DND-41 (cell line): ENCODE measurements at regions not wholly inside any gene's neighbourhood (a gene's known extent, or its start where the extent isn't known, plus 50 kb on each side); places are given as distances from the start of the nearest gene placed in this dataset.

Experiments
- ATAC-seq: fragments of 200-7000 bp; cut with Tn5 transposase; 3 replicates; pipeline ENCODE4 v1.9.1; 2021; ENCODE audit warnings: low read depth; ENCODE audit not compliant: insufficient read depth
- DNase-seq: peaks from one replicate; pipeline ENCODE4 v3.0.0-alpha.2; 2020
- H2AFZ ChIP-seq: 2 replicates; pipeline ENCODE4 v1.6.0; 2012; ENCODE audit warnings: low read depth, low read length
- H3K27ac ChIP-seq: 2 replicates; pipeline ENCODE4 v1.5.1; 2012; ENCODE audit warnings: low read length, inconsistent platforms
- H3K27me3 ChIP-seq: fragments of 200-600 bp; sonication (generic); 2 replicates; pipeline ENCODE4 v1.6.0; 2012; ENCODE audit warnings: low read length, mild to moderate bottlenecking, inconsistent platforms; ENCODE audit not compliant: insufficient read depth, poor library complexity
- H3K36me3 ChIP-seq: 2 replicates; pipeline ENCODE4 v1.5.1; 2012; ENCODE audit warnings: low read length, inconsistent platforms; ENCODE audit not compliant: insufficient read depth
- H3K4me1 ChIP-seq: 2 replicates; pipeline ENCODE4 v1.5.1; 2012; ENCODE audit warnings: mild to moderate bottlenecking, low read length; ENCODE audit not compliant: insufficient read depth
- H3K4me2 ChIP-seq: 2 replicates; pipeline ENCODE4 v1.6.0; 2012; ENCODE audit warnings: mild to moderate bottlenecking, moderate library complexity, low read length, inconsistent platforms; ENCODE audit not compliant: insufficient read depth
- H3K4me3 ChIP-seq, 2 experiments: fragments of 200-600 bp in 1 of 2; shearing (Covaris generic) in 1 of 2; 2 replicates each; pipeline ENCODE4 v1.5.1; 2012 to 2016; ENCODE audit warnings: inconsistent platforms in 2 of 2, low read length in 2 of 2, mild to moderate bottlenecking in 2 of 2, low read depth in 1 of 2, moderate library complexity in 1 of 2
- H3K79me2 ChIP-seq: 2 replicates; pipeline ENCODE4 v1.6.0; 2012; ENCODE audit warnings: low read length, inconsistent platforms; ENCODE audit not compliant: insufficient read depth
- H3K9ac ChIP-seq: 2 replicates; pipeline ENCODE4 v1.6.0; 2012; ENCODE audit warnings: low read depth, mild to moderate bottlenecking, inconsistent platforms, low read length, moderate library complexity
- H3K9me3 ChIP-seq: 2 replicates; pipeline ENCODE4 v1.5.1; 2012; ENCODE audit warnings: low read length, moderate library complexity, mild to moderate bottlenecking, inconsistent platforms; ENCODE audit not compliant: insufficient read depth, severe bottlenecking
- H4K20me1 ChIP-seq: 2 replicates; pipeline ENCODE4 v1.6.0; 2012; ENCODE audit warnings: low read length; ENCODE audit not compliant: insufficient read depth
- CTCF ChIP-seq: IDR thresholded peaks from 2 replicates; pipeline ENCODE4 v1.5.1; 2012; ENCODE audit warnings: borderline replicate concordance, low read length, moderate library complexity, mild to moderate bottlenecking; ENCODE audit not compliant: poor library complexity, severe bottlenecking; ENCODE audit errors: extremely low read depth
- EZH2 ChIP-seq: IDR thresholded peaks from 3 replicates; pipeline ENCODE4 v1.6.1; 2012; ENCODE audit warnings: borderline replicate concordance, low read depth, mild to moderate bottlenecking, moderate library complexity, low read length, inconsistent platforms; ENCODE audit not compliant: severe bottlenecking

GRCh38 chr1:214954617-214954949 lies 128.0 kb upstream of the KCNK2 start:
- no peak overlapping the region for H3K4me2 ChIP-seq
- TF ChIP-seq CTCF (no peak), EZH2 (no peak)
- no peaks in the 10 kb centered on the region for H3K9me3 ChIP-seq
- H3K36me3 ChIP-seq = no peaks in the 10 kb centered on the region
- no peaks in the 10 kb centered on the region for H3K79me2 ChIP-seq
- H3K27me3 ChIP-seq = no peaks in the 10 kb centered on the region
- no peaks in the 10 kb centered on the region for H3K4me1 ChIP-seq
- DNase-seq = no peak
- H3K27ac ChIP-seq = no peak overlapping the region
- H2AFZ ChIP-seq = no peak overlapping the region
- H3K4me3 ChIP-seq = no peak overlapping the region
- ATAC-seq = no peak
- no peak overlapping the region for H3K9ac ChIP-seq
- no peaks in the 10 kb centered on the region for H4K20me1 ChIP-seq

- Histone ChIP-seq H3K79me2 (no peaks in the 10 kb centered on the region), H2AFZ (no peak overlapping the region), H3K27me3 (peaks cover 7% of the 10 kb centered on the region), H4K20me1 (no peaks in the 10 kb centered on the region), H3K9ac (no peak overlapping the region), H3K36me3 (no peaks in the 10 kb centered on the region), H3K4me1 (no peaks in the 10 kb centered on the region), H3K4me3 (no peak overlapping the region), H3K27ac (no peak overlapping the region), H3K9me3 (no peaks in the 10 kb centered on the region), H3K4me2 (no peak overlapping the region)
- TF ChIP-seq CTCF = no peak
- no peak for TF ChIP-seq EZH2
- ATAC-seq = no peak
- no peak for DNase-seq
Observed at GRCh38 chr1:214957330-214958137, 125.0 kb upstream of the KCNK2 start.

DNA sequence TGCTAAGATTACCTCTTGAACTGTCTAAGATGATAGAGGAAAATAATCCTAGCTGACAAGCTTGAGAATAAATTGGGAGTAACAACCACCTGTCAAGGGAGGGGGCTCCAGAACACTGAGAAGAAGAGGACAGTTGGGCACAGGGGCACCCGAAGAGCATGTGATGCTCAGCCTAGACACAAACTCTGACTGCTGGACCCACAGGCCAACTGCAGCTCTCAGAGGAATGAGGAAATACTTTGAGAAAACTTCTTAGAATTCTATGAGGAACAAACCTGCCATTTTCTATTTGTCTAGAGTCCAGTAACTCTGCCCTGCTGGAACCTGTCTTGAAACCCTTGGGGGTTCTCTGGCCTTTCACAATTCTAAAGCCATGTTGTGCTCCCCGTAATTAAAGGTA lies 124.1 kb upstream of the KCNK2 start:
- no peaks in the 10 kb centered on the region for H3K9me3 ChIP-seq

More for the DNA sequence above, 124.1 kb upstream of the KCNK2 start:
- no peaks in the 10 kb centered on the region for H3K4me1 ChIP-seq
- no peaks in the 10 kb centered on the region for H3K79me2 ChIP-seq
- H3K4me3 ChIP-seq = no peak overlapping the region
- H3K9ac ChIP-seq = no peak overlapping the region
- no peak for TF ChIP-seq EZH2
- no peak for TF ChIP-seq CTCF
- no peaks in the 10 kb centered on the region for H4K20me1 ChIP-seq
- ATAC-seq = no peak
- no peak overlapping the region for H3K27ac ChIP-seq
- peaks cover 7% of the 10 kb centered on the region for H3K27me3 ChIP-seq
- H3K36me3 ChIP-seq = no peaks in the 10 kb centered on the region
- no peak for DNase-seq
- H3K4me2 ChIP-seq = no peak overlapping the region
- H2AFZ ChIP-seq = no peak overlapping the region
